SH-SY5Y (cell line): ENCODE measurements at regions not wholly inside any gene's neighbourhood (a gene's known extent, or its start where the extent isn't known, plus 50 kb on each side); places are given as distances from the start of the nearest gene placed in this dataset.

Source experiments
- GATA2 ChIP-seq: IDR thresholded peaks from 2 replicates; pipeline ENCODE4 v1.6.1; 2011; ENCODE audit warnings: mild to moderate bottlenecking, low read depth, low read length
- GATA3 ChIP-seq: IDR thresholded peaks from 2 replicates; pipeline ENCODE4 v1.6.1; 2011; ENCODE audit warnings: low read depth, mild to moderate bottlenecking, low read length, moderate library complexity

DNA sequence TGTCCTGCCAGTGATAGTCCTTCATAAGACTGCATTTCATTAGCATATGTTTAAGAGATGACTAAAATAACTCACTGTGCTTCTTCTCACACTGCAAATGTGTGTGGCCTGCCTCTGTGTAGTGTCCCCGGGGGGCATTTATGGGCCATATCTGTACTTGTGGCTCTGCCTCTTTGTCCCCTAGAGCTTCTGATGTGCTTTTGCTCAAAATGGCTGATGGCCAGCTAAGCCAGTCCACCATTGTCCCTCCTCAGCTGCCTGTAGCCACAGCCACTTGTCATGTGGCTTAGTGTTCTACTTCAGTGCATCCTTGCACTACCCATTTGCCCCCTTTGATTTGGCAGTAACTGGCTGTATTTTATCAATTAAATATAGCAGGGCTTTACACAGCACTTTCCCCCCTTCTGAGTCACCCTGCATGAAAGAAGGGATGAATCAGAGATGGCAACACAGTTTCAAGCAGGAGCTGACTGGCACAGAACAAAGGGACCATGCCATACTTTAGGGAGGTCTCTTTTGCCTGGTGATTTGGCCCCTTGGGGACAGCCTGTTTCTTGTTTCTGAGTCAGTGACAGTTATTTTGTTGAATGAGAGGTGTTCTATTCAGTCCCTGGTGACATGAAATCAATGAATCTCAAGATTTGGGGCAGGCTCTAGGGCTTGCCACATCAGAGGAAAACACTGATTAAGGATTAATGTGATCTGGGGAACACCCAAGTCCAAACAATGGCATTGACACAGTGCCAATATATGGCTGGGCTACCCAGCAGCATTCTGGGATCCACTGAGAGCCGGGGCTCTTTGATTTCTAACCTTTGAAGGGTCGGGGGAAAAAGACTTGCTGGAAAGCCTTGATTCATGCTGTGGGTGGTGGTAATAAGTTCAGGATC, 245.5 kb downstream of the SMARCA2 start:
- TF ChIP-seq GATA2: no peak
- TF ChIP-seq GATA3: no peak
